Body of pancreas (tissue), 4 donors: ENCODE measurements at regions not wholly inside any gene's neighbourhood (a gene's known extent, or its start where the extent isn't known, plus 50 kb on each side); places are given as distances from the start of the nearest gene placed in this dataset.
"Not testable (repeated sequence)": the region's sequence is repeated elsewhere in the genome, so short reads cannot be mapped to it uniquely, and the experiment has no call there.

Source experiments
- ATAC-seq: fragments of 150-250 bp; one replicate; pipeline ENCODE4 v1.9.1; 2016
- DNase-seq, 4 donors: peaks; one replicate each; pipeline ENCODE4 v3.0.0-alpha.2; 2019
- H3K27ac ChIP-seq, 4 donors: fragments of 200-600 bp; sonication (generic); 1 replicate in 3 of 4; 2 replicates in 1 of 4; pipeline versions ENCODE4 v1.5.1 to v1.6.1; 2016 to 2019; ENCODE audit warnings: mild to moderate bottlenecking in 1 of 4, mixed read lengths in 1 of 4, moderate library complexity in 1 of 4
- H3K27me3 ChIP-seq, 2 donors: fragments of 200-600 bp; sonication (generic); one replicate each; pipeline ENCODE4 v1.6.0; 2016; ENCODE audit warnings: mild to moderate bottlenecking in 1 of 2
- H3K36me3 ChIP-seq, 2 donors: fragments of 200-600 bp; sonication (generic); replicated peaks in 1 of 2; 2 replicates each; pipeline ENCODE4 v1.5.1; 2016; ENCODE audit warnings: low read depth in 2 of 2; ENCODE audit not compliant: insufficient read depth in 1 of 2
- H3K4me1 ChIP-seq: fragments of 200-600 bp; sonication (generic); one replicate; pipeline ENCODE4 v1.6.0; 2016
- H3K4me3 ChIP-seq, 2 donors: fragments of 200-600 bp; sonication (generic); 1 replicate in 1 of 2; 2 replicates in 1 of 2; pipeline ENCODE4 v1.5.1; 2016 to 2019
- H3K9me3 ChIP-seq, 3 donors: fragments of 200-600 bp; sonication (generic); 1 replicate in 2 of 3; 2 replicates in 1 of 3; pipeline ENCODE4 v1.5.1; 2016
- CTCF ChIP-seq, 7 experiments: fragments of 450-650 bp in 4 of 7; fragments of 200-600 bp in 3 of 7; sonication (generic) in 3 of 7; IDR thresholded peaks; one replicate each; pipeline ENCODE4 v1.5.1; 2016 to 2019; ENCODE audit warnings: antibody characterized with exemption in 7 of 7
- POLR2A ChIP-seq, 3 donors: fragments of 450-650 bp; IDR thresholded peaks; one replicate each; pipeline ENCODE4 v1.6.1; 2016; ENCODE audit warnings: antibody characterized with exemption in 3 of 3, mild to moderate bottlenecking in 2 of 3
- WGBS, 2 donors: methylation state at CpG; one replicate each; pipeline ENCODE4 v1.1.5; 2017; 5-methylcytosine and 5-hydroxymethylcytosine counted together
- intact Hi-C: fragments of 100-400 bp; cut with DNase I; formaldehyde crosslinking; loops from one replicate; pipeline ENCODE4 v1.15.1; 2023

GRCh38 chr4:71107726-71108125 lies 114.3 kb downstream of the DCK start:
- H3K4me3 ChIP-seq: no peak overlapping the region
- no peaks in the 10 kb centered on the region for H3K9me3 ChIP-seq
- no peak overlapping the region for H3K27ac ChIP-seq
- ATAC-seq (no peak), DNase-seq (no peak)
- intact Hi-C loops: no loop called here
- WGBS, 2 donors: 67 to 83% methylated on average over 2 of the region's 2 CpGs
- H3K4me1 ChIP-seq: no peaks in the 10 kb centered on the region
- no peaks in the 10 kb centered on the region for H3K36me3 ChIP-seq
- H3K27me3 ChIP-seq: no peaks in the 10 kb centered on the region
- no peak for TF ChIP-seq CTCF (IDR thresholded peaks at IDR 0.05)
- no peak for TF ChIP-seq POLR2A (IDR thresholded peaks at IDR 0.05)

- H3K4me3 ChIP-seq: no peak overlapping the region
- WGBS, 2 donors: 44 to 65% methylated on average over 2 of the region's 2 CpGs
- no peaks in the 10 kb centered on the region for H3K27me3 ChIP-seq
- H3K36me3 ChIP-seq: no peaks in the 10 kb centered on the region
- no peak for ATAC-seq
- TF ChIP-seq POLR2A (IDR thresholded peaks at IDR 0.05) (no peak), CTCF (IDR thresholded peaks at IDR 0.05) (no peak)
- intact Hi-C loops: no loop called here
- DNase-seq: no peak
- no peak overlapping the region for H3K27ac ChIP-seq
- no peaks in the 10 kb centered on the region for H3K4me1 ChIP-seq
- no peaks in the 10 kb centered on the region for H3K9me3 ChIP-seq
These were observed 117.0 kb downstream of the DCK start for GRCh38 chr4:71110499-71110898.

- intact Hi-C loops, H3K9me3 ChIP-seq, H3K4me1 ChIP-seq, ATAC-seq, H3K4me3 ChIP-seq, DNase-seq, H3K27me3 ChIP-seq, H3K36me3 ChIP-seq, H3K27ac ChIP-seq: not testable (repeated sequence)
- 85 to 88% methylated on average over 4 of the region's 4 CpGs for WGBS, 2 donors
These were observed 117.7 kb downstream of the DCK start for GRCh38 chr4:71111133-71111532.

- no peaks in the 10 kb centered on the region for H3K9me3 ChIP-seq
- H3K27me3 ChIP-seq: no peaks in the 10 kb centered on the region
- intact Hi-C loops: no loop called here
- 85 to 91% methylated on average over 1 of the region's 1 CpG for WGBS, 2 donors
- DNase-seq (peak in 2 of 4 donors; percentile 14 to 42), ATAC-seq (no peak)
- no peaks in the 10 kb centered on the region for H3K4me1 ChIP-seq
- H3K36me3 ChIP-seq: no peaks in the 10 kb centered on the region
- TF ChIP-seq CTCF (IDR thresholded peaks at IDR 0.05) (peak in 4 of 7 experiments; percentile 7 to 33 (median 28)), POLR2A (IDR thresholded peaks at IDR 0.05) (no peak)
- no peak overlapping the region for H3K27ac ChIP-seq
- H3K4me3 ChIP-seq: no peak overlapping the region
These were observed 119.8 kb downstream of the DCK start for GRCh38 chr4:71113294-71113693.

GRCh38 chr4:71120831-71121524 lies 127.5 kb downstream of the DCK start:
- WGBS, 2 donors: 93% methylated on average over 32 of the region's 37 CpGs; no CpG with 5 or more reads in 1 of the 2 donors
- Histone ChIP-seq H3K27ac (no peak overlapping the region), H3K4me1 (no peaks in the 10 kb centered on the region), H3K9me3 (no peaks in the 10 kb centered on the region), H3K27me3 (no peaks in the 10 kb centered on the region), H3K36me3 (no peaks in the 10 kb centered on the region), H3K4me3 (no peak overlapping the region)
- ATAC-seq: no peak
- TF ChIP-seq POLR2A (IDR thresholded peaks at IDR 0.05) (no peak), CTCF (IDR thresholded peaks at IDR 0.05) (no peak)
- intact Hi-C loops: no loop called here
- no peak for DNase-seq
